ENCODE measurements at regions not wholly inside any gene's neighbourhood (a gene's known extent, or its start where the extent isn't known, plus 50 kb on each side); places are given as distances from the start of the nearest gene placed in this dataset.
"Not testable (repeated sequence)": the region's sequence is repeated elsewhere in the genome, so short reads cannot be mapped to it uniquely, and the experiment has no call there.

DNA sequence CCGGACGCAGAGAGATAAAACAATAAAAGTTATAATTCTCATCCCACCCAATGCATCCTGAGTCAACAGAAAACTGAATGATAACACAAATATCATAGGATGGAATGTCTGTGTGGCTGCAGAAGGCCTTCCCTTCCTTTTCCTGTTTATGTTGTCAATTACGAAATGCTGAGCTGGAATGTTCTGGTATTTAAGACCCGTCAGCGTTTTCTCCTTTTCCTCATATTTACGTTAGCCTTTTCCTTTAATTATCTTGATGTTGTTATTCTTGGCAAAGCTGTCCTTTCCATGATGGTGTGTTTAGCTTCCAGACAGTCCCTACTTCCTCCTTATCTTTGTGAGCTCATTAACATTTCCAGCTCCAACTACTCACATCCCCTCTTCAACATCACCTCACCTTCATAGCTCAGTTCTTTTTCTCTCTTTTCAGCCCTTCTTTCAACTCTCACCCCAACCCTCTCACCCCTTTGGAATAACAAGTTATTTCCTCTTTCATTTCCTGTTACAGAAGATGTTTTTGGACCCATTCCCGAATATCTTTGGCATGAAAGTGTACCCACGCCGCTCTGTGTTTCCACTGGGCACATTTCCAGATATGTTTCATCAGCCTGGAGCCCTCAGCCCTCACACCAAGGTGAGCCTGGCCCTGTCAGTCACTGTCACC, 221.6 kb downstream of the NR2F1-AS1 start:
- DNase-seq (ENCODE audit: low read depth), result peak; percentile 92

DNA sequence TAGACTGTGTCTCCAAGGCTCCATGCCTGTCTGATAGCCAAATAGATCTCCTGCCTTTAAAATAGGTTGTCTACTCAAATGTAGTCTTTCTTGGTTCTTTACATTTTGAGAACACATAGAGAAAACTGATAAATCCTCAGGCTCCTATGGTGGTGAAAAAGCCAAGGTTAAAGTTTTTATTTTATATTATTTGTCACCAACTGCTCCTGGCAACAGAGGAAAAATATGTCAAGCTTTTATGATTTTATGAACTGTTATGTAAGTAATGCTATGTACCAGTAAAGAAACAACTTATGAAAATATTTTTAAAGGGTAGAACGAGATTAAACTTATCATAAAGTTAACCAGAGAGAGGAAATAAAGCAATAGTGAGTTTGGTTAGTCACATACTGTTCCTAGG, 222.8 kb downstream of the NR2F1-AS1 start:
- DNase-seq (ENCODE audit: low read depth), result no peak

DNA sequence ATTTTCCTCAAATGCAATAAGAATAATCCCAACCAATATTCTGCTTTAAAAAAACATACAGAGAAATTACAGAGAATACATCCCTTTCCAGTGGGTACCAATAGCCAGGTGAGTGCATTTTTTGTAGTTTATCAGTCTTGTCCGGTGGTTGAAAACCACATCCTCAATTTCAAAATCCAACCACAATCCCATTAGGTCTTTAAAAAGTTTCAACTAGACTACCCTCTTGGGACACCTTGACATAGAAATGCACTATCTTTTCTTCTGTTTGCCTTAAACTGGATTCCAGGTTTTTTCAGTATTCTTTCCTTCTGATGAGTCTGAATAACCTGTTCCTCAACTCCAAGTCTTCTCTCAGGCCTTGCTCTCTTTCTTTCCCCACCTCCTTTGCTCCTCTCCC, 223.3 kb downstream of the NR2F1-AS1 start:
- no peak for DNase-seq (ENCODE audit: low read depth)

DNA sequence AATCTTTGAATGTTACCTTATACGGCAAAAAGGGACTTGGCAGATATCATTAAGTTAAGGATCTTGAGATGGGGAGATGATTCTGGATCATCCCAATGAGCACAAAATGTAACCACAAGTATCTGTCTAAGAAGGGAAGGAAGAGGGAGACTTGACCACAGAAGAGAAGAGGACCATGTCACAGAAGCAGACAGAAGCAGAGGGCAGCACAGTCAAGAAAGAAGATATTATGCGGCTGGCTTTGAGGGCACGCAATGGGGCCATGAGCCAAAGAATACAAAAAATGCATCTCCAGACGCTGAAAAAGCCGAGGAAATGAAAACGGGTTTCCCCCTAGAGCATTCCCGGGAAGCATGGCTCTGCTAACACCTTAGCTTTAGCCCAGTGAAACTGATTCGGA, 225.3 kb downstream of the NR2F1-AS1 start:
- no peak for DNase-seq (ENCODE audit: low read depth)

DNA sequence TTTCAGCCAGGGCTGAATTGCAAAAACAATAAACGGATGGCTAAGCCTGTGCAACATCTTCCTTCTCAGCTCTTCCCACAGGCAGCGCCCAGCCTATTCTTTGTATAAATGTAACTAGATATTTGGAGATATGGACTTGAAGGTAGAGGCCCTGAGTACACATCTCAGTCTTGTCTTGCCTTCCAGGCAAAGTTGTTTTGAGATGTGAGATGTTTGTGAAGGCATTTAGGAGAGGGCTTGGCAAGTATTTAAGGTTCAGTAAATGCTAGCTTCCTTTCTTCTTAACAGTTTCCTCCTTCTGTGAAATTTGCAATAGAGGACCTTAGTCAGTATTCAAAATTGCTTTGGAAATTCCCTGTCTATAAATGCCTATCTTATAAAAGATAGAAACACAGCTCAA, 228.8 kb downstream of the NR2F1-AS1 start:
- no peak for DNase-seq (ENCODE audit: low read depth)

DNA sequence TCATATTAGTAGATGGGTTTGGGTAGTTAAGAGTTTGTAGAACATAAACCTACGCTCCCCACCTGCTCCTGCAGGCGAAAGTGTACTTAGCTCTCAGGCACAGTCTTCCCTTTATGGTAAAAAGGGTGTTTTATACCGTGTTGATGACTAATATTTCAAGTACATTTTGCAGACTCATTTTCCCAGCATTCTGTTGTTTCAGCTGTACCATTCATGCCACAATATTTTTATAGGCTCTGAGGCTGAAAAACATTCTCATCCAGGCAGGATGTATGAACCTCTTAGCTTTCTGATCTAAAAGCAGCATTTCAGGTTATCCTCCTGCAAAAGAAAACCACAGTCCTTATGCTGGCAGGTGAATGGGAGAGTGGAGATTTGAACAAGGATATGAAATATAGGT, 231.4 kb downstream of the NR2F1-AS1 start:
- no peak for DNase-seq (ENCODE audit: low read depth)

DNA sequence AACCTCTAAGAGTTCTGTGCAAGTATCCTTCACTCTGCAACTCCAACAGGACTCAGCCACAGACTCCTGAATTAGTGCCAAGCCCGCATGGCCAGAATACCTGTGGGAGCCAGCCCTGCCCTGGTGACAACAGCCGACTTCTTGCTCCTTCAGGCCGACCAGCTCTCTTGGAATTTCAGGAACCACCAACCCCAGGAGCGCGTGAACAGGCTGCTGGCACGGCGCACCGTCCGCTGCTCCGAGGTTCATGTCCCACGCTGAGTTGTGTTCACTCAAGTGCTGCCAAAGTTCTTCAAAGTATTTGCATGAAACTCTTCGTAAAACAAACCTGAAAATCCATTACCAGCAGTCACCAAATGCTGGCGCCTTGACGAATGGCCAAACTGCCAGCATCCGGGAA, 232.8 kb downstream of the NR2F1-AS1 start:
- no peak for DNase-seq (ENCODE audit: low read depth)

DNA sequence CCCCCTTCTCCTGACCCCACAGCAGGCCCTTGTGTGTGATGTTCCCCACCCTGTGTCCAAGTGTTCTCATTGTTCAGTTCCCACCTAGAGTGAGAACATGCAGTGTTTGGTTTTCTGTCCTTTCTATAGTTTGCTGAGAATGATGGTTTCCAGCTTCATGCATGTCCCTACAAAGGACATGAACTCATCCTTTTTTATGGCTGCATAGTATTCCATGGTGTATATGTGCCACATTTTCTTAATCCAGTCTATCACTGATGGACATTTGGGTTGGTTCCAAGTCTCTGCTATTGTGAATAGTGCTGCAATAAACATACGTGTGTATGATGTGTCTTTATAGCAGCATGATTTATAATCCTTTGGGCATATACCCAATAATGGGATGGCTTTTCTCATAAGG, 234.2 kb downstream of the NR2F1-AS1 start:
- DNase-seq (ENCODE audit: low read depth), result not testable (repeated sequence)

DNA sequence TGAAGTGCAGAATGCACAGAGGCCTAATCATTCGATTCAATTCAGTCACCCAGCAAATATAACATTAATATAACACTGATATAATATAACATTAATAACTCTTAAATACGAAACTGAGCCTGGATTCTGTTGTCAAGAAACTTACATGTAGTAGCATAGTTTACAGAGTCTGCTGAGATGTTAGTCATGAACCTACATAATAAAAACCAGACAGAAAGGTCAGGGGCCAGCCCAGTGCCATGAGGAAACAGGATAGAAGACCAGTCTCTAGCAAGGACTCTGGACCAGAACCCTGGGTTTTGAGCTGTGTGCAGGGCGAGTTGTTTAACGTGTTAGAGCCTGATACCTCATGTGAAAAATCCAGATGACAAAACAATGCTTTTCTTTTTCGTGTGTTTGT, 234.7 kb downstream of the NR2F1-AS1 start:
- DNase-seq (ENCODE audit: low read depth), result peak; percentile 48

DNA sequence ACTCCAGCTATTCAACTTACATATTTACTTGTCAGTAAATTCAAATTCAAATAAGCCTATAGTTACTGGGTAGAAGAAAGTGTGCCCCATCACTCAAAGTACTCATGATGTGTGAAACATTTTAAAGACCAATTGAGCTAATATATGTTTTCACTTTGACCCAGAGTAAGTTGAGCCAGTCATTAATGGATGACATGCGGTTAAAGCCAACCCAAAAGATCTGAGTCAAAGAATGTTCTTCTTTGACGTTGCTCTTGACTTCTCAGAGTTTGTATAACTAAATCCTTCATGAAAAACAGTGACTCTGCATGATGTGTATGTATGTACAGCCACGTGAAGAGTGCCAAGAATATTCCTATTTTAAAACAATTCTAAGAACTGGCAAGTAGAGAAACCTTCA, 237.4 kb downstream of the NR2F1-AS1 start:
- no peak for DNase-seq (ENCODE audit: low read depth)

DNA sequence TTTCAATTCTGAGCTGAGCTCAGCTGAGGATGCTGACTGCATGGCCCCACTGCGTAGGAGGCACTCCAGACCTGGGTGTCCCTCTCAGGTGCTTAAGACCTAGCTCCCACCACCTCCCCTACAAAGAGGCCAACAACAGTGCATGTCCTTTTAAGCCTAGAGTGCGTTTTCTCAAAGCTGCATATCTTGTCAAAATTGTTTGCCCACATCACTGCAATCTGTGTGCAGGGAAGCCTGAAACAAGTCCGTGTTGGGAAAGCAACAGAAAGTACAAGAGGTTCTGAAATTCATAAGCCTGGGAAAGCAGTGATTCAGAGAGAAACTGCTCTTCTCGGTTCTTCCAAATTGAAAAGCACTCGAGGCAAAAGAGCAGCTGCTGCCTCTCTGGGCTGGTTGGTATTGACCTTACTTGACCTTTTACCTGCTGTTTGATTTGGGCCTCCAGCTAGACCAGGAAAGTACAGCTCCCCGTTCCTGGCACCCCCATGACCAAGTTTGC, 238.4 kb downstream of the NR2F1-AS1 start:
- peak; percentile 4 for DNase-seq (ENCODE audit: low read depth)

DNA sequence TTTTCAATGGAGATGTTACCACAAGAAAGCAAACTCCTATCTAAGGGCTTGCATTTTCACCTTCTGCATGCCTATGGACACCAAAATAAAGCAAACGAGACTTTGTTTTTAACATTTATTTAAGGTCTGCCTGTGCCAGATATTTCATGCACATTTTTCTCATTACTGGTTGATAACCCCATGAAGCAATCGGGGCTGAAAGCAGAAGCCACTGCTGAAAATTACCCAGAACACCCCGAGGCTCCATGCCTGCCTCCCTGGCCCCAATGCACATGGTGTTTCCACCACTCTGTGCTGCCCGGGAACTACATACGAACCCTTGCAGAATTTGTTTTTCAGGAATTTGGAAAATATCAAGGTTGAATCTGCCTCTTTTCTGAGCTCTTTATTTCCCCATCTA, 240.1 kb downstream of the NR2F1-AS1 start:
- peak; percentile 24 for DNase-seq (ENCODE audit: low read depth)

DNA sequence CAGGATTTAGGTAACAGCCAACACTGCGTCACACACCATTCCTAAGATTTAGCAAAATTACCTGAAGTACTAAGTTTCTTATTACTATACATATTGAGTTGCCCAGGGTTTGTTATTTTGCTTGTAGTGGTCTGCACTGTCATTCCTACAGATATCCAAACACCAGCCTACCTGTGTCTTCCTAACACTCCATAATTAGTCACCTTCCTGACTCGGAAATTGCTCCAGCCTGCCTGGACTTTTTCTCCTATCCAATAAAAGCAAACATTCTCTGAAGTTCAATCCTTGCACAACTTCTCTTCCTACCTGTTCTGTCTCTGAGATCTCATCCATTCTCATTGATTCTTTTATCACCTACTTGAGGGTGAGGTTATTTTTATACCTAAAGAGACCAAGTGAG, 243.9 kb downstream of the NR2F1-AS1 start:
- no peak for DNase-seq (ENCODE audit: low read depth)

DNA sequence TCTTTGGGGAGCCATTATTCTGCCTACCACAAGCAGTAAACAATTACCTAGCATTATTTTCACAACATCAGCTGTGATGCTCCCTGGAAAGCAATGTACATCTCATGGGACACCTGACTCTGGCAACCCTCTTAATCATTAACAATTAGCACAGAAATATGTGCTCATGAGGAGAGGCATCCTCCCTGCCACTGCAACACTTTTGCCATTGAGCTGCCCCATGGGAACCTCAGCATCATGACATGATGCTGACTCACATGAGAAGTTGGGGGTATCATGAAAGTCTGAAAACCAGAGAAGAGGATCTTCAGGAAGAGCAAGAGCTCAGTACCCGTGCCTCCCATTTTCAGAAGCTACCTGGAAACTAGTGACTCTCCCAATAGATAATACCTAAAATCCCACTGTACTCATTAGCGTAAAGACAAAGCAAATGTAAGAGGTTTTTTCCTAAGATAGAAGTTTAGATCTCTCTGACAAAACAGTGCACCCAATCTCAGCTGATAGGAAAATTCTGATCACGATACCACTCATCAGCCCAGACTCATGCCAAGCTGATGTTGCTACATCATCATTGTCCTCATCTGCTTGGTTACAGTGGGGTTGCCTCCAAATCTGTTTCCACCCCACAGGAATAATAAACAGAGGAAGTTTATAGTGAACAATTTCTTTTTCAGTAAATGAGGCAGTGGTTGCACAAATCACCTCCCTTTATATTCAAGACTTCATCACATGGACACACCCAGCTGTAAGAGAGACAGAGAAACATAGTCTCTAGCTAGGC, 244.5 kb downstream of the NR2F1-AS1 start:
- DNase-seq (ENCODE audit: low read depth), result peak; percentile 77

DNA sequence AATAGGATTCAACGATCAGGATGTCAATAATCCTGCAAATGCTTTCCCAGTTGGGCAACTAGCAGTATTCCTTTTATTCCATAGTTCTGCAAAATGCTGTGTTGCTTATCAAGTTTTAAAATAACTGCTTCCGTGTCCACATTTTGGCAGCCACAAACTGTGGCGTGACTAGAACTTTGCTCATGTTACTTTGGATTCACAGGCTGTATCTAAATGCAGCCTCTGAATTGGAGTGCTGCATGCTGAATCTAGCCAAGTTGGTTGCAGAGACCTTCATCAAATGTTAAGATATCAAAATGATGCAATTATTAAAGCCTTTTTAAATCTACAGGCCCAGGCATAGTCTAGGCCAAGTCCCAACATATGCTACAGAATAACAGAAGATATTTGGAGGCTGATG, 249.2 kb downstream of the NR2F1-AS1 start:
- DNase-seq (ENCODE audit: low read depth), result no peak

DNA sequence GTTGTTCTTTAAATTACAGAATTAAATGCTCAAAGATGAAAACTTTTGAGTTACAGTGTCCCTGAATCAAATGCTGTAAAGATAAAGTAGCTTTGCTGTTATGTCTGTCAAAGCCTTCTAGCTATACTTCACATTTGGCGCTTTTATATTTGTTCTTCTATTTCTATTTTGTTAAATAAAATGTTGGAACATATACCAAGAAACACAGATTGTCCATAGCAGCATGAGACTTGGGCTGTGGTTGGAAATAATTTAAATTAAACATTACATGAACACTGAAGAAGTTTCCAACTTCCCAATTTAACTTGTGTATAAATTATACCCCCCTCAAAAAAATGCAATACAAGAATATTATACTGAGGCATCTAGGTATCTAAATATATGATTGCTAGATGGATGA, 249.8 kb downstream of the NR2F1-AS1 start:
- no peak for DNase-seq (ENCODE audit: low read depth)

DNA sequence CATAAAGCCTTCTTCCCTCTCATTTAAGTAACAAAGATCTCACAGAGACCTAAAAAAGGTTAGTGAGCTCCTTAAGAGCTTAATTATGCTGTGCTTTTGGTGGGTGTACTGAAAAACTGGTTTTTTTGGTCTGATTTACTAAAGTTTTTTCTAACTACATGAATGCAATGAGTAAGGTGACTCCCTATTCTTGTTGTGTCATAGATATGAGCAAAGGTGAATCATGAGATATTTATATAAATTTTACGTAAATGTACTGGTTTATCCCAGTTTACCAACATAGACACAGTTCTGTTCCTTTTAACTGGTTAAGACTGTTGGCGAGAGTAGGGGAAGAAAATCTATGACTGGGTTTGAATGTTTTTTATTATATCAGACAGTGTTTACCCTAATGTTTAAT, 250.5 kb downstream of the NR2F1-AS1 start:
- DNase-seq (ENCODE audit: low read depth), result no peak

DNA sequence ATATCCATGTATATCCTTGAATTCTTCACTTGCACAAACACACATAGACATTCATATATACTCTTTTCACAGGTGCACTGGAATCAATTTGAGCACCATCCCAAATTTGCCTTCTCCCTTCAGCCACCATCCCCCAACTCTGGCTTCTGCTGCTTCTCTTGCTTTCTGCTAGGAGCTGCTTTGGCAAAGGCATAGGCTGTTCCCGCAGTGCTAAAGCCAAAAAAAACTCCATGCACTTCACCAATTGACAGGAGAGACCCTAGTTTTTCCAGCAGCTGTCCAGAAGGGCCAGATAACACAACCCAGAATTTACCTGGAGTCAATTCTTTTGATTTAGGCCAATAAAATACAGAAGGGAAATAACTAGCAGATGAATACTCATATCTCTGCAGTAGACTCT, 251.3 kb downstream of the NR2F1-AS1 start:
- DNase-seq (ENCODE audit: low read depth), result no peak

DNA sequence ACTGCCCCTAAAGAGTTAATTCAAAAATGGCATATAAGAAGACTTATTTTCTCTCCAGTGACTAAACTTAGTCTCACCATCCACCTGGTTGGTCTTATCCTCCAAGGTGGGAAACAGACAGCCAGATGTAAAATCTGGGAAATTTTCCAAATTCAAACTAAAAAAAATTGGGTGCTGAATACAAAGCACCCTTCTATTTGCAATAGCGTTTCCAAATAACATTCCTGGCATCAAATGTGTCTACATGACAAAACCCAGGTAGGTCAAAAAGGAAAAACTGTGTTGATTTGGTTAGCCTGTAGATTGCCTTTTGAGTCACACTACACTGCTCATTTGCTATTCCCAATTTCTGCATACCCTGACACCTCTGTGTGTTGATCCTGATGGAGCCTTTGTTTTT, 252.2 kb downstream of the NR2F1-AS1 start:
- no peak for DNase-seq (ENCODE audit: low read depth)

DNA sequence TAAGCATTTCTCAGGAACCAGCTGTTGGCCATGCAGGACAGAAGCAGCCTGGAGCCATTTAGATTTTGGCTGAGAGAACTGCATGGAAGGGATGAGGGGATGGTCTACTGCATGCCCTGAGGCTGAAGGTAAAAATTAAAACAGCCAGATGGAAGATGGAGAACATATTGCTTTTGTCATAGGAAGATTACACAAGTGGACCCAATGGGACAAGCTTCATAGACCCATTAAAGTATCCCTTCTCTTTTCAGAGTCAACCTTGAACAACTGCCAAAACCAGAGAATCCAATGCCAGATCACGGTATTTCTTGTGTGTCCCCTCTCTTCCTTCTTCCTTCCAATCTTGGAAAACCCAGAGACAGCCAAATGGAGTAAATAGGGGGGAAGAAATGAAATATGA, 253.4 kb downstream of the NR2F1-AS1 start:
- no peak for DNase-seq (ENCODE audit: low read depth)

DNA sequence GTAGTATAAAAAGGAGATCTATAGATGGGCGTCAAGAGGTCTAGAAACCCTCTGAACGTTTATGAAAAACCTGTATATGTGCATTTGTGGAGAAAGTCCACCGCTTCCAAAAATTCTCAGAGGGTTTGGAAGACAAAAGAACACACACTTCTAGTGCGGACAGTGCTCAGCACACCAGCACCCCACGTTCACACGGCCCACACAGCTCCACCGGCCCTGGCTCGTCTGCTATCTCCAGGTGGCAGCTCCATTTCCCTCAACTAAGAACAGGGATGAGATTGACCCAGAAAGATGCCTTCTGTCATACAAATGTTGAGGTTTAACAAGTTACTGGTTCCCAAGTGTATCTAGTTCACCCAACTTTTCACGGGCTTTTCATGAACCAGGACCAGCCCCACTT, 255.1 kb downstream of the NR2F1-AS1 start:
- DNase-seq (ENCODE audit: low read depth), result no peak

DNA sequence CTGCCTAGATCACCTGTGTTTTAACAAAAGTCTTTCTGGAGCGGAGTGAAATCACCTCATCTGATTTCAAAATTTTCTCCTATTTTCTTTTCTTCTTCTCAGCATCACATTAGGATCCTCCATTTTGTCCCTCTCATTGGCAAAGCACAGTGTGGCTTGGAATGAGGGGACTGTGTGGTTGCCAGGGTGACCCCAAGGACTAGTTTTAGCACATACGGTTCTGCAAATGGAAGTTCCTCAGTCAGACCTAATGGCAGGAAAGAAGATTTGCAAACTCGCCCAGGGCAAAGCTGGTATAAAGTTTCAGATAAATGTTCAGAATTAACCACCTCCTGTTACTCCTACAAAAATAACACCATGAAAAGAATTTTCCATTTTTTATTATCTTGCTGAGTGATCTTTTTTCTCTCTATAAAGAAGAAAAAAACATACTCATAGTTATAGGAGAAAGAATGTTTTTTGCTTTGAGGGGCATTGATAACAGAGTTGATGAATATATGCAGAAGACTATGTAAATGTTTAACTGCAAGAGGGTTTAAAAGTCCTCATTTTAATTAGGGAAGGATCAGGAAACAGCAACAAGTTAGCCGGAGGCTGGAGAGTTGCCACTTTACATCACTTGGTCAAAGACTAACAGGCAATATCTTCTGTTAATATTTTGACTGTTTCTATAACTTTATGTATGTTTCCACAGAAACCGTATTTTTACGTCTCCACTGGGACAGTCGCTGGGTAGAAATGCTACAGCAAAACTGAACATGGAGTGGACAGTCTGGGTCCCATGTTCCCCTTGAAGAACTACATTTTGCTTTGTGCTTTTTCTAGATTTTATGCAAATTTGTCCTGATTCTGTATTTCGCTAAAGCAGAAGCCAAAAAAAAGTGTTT, 257.8 kb downstream of the NR2F1-AS1 start:
- DNase-seq (ENCODE audit: low read depth), result no peak
